H9 (cell line): ENCODE measurements at regions not wholly inside any gene's neighbourhood (a gene's known extent, or its start where the extent isn't known, plus 50 kb on each side); places are given as distances from the start of the nearest gene placed in this dataset.

Source experiments
- DNase-seq: peaks from one replicate; pipeline ENCODE4 v3.0.0-alpha.2; 2017
- H2AFZ ChIP-seq: one replicate; pipeline ENCODE4 v1.6.1; 2013; ENCODE audit warnings: mild to moderate bottlenecking, low read length, control low read depth, moderate library complexity
- H2AK5ac ChIP-seq: 2 replicates; pipeline ENCODE4 v1.6.1; 2013; ENCODE audit warnings: low read length, control low read depth, mixed read lengths; ENCODE audit not compliant: insufficient read length
- H2BK120ac ChIP-seq: one replicate; pipeline ENCODE4 v1.6.1; 2013; ENCODE audit warnings: low read depth, mild to moderate bottlenecking, low read length, control low read depth, inconsistent platforms; ENCODE audit not compliant: poor library complexity, severe bottlenecking
- H2BK12ac ChIP-seq: 2 replicates; pipeline ENCODE4 v1.6.1; 2013; ENCODE audit warnings: low read length, control low read depth, mixed read lengths, low read depth; ENCODE audit not compliant: insufficient read length
- H2BK15ac ChIP-seq: 2 replicates; pipeline ENCODE4 v1.6.1; 2013; ENCODE audit warnings: low read depth, low read length, control low read depth
- H2BK20ac ChIP-seq: one replicate; pipeline ENCODE4 v1.6.1; 2013; ENCODE audit warnings: low read depth, mild to moderate bottlenecking, low read length, control low read depth, inconsistent platforms; ENCODE audit not compliant: poor library complexity, severe bottlenecking
- H2BK5ac ChIP-seq: 2 replicates; pipeline ENCODE4 v1.6.1; 2013; ENCODE audit warnings: low read length, control low read depth, mixed read lengths; ENCODE audit not compliant: insufficient read length
- H3K14ac ChIP-seq: 2 replicates; pipeline ENCODE4 v1.6.1; 2013; ENCODE audit warnings: low read length, control low read depth; ENCODE audit not compliant: insufficient read depth
- H3K18ac ChIP-seq: 2 replicates; pipeline ENCODE4 v1.6.1; 2013; ENCODE audit warnings: low read depth, mild to moderate bottlenecking, mixed read lengths, low read length, control low read depth; ENCODE audit not compliant: insufficient read length
- H3K23ac ChIP-seq: 2 replicates; pipeline ENCODE4 v1.6.1; 2013; ENCODE audit warnings: low read length, control low read depth, mixed read lengths, low read depth; ENCODE audit not compliant: insufficient read length
- H3K23me2 ChIP-seq: 2 replicates; pipeline ENCODE4 v1.6.1; 2013; ENCODE audit warnings: low read depth, mild to moderate bottlenecking, mixed read lengths, low read length, control low read depth; ENCODE audit not compliant: insufficient read length, poor library complexity, severe bottlenecking
- H3K27ac ChIP-seq: 2 replicates; pipeline ENCODE4 v1.5.1; 2013; ENCODE audit warnings: low read length, control low read depth, mixed read lengths, low read depth; ENCODE audit not compliant: insufficient read length
- H3K27me3 ChIP-seq: 2 replicates; pipeline ENCODE4 v1.6.1; 2013; ENCODE audit warnings: low read length, control low read depth, inconsistent platforms; ENCODE audit not compliant: insufficient read depth
- H3K4ac ChIP-seq: 2 replicates; pipeline ENCODE4 v1.6.1; 2013; ENCODE audit warnings: low read depth, mild to moderate bottlenecking, control low read depth, inconsistent platforms, low read length, moderate library complexity
- H3K4me1 ChIP-seq: 2 replicates; pipeline ENCODE4 v1.6.1; 2013; ENCODE audit warnings: low read length, control low read depth, inconsistent platforms; ENCODE audit not compliant: insufficient read depth
- H3K4me2 ChIP-seq: 2 replicates; pipeline ENCODE4 v1.6.1; 2013; ENCODE audit warnings: low read length, control low read depth, mixed read lengths; ENCODE audit not compliant: insufficient read length, insufficient read depth
- H3K56ac ChIP-seq: 2 replicates; pipeline ENCODE4 v1.6.1; 2013; ENCODE audit warnings: low read depth, mild to moderate bottlenecking, mixed read lengths, low read length, control low read depth; ENCODE audit not compliant: insufficient read length
- H3K79me1 ChIP-seq: 2 replicates; pipeline ENCODE4 v1.6.1; 2013; ENCODE audit warnings: low read depth, mild to moderate bottlenecking, moderate library complexity, low read length, control low read depth, inconsistent platforms; ENCODE audit not compliant: insufficient read depth, poor library complexity, severe bottlenecking
- H3K79me2 ChIP-seq: 2 replicates; pipeline ENCODE4 v1.6.1; 2013; ENCODE audit warnings: low read length, control low read depth, inconsistent platforms; ENCODE audit not compliant: insufficient read depth
- H3K9ac ChIP-seq: 2 replicates; pipeline ENCODE4 v1.6.1; 2013; ENCODE audit warnings: low read length, control low read depth, mixed read lengths; ENCODE audit not compliant: insufficient read length; ENCODE audit errors: extremely low read depth
- H3K9me3 ChIP-seq: one replicate; pipeline ENCODE4 v1.6.1; 2013; ENCODE audit warnings: low read depth, low read length, inconsistent platforms; ENCODE audit not compliant: control insufficient read depth
- H3T11ph ChIP-seq: one replicate; pipeline ENCODE4 v1.6.1; 2013; ENCODE audit warnings: mild to moderate bottlenecking, low read length, control low read depth, inconsistent platforms
- H4K20me1 ChIP-seq: one replicate; pipeline ENCODE4 v1.6.1; 2013; ENCODE audit not compliant: control insufficient read depth, insufficient read length, insufficient read depth
- H4K5ac ChIP-seq: 2 replicates; pipeline ENCODE4 v1.6.1; 2013; ENCODE audit warnings: low read depth, mild to moderate bottlenecking, mixed read lengths, low read length, control low read depth; ENCODE audit not compliant: insufficient read length
- H4K8ac ChIP-seq: replicated peaks from 2 replicates; pipeline ENCODE4 v1.6.1; 2013; ENCODE audit warnings: low read length, control low read depth, mixed read lengths, low read depth; ENCODE audit not compliant: insufficient read length
- H4K91ac ChIP-seq: 2 replicates; pipeline ENCODE4 v1.6.1; 2013; ENCODE audit warnings: low read depth, mild to moderate bottlenecking, moderate library complexity, mixed read lengths, low read length, control low read depth; ENCODE audit not compliant: insufficient read length
- H3K27ac Mint-ChIP-seq, 3 experiments: 2 replicates in 2 of 3; 3 replicates in 1 of 3; pipeline ENCODE4 v1.8.0; 2020 to 2021; ENCODE audit warnings: mixed read lengths in 3 of 3, mild to moderate bottlenecking in 1 of 3, moderate library complexity in 1 of 3
- H3K27me3 Mint-ChIP-seq: 2 replicates; pipeline ENCODE4 v1.8.0; 2021; ENCODE audit warnings: low read depth, mild to moderate bottlenecking, moderate library complexity, mixed read lengths
- H3K36me3 Mint-ChIP-seq, 3 experiments: 2 replicates in 2 of 3; 3 replicates in 1 of 3; pipeline ENCODE4 v1.8.0; 2020 to 2021; ENCODE audit warnings: low read depth in 3 of 3, mixed read lengths in 3 of 3; ENCODE audit not compliant: insufficient read depth in 1 of 3
- H3K4me1 Mint-ChIP-seq, 2 experiments: 2 replicates each; pipeline ENCODE4 v1.8.0; 2020; ENCODE audit warnings: mixed read lengths in 2 of 2
- H3K4me3 Mint-ChIP-seq, 2 experiments: 2 replicates in 1 of 2; 3 replicates in 1 of 2; pipeline ENCODE4 v1.8.0; 2020 to 2021; ENCODE audit warnings: mild to moderate bottlenecking in 2 of 2, mixed read lengths in 2 of 2, moderate library complexity in 1 of 2
- H3K9me3 Mint-ChIP-seq, 2 experiments: 2 replicates in 1 of 2; 3 replicates in 1 of 2; pipeline ENCODE4 v1.8.0; 2020; ENCODE audit warnings: mild to moderate bottlenecking in 2 of 2, mixed read lengths in 2 of 2, moderate library complexity in 1 of 2
- CTCF ChIP-seq: fragments of 200-600 bp; sonication (generic); conservative IDR thresholded peaks from 3 replicates; pipeline ENCODE4 v1.8.0; 2021; ENCODE audit warnings: antibody characterized with exemption, mild to moderate bottlenecking
- WGBS: extraction: QIAGEN DNeasy Blood & Tissue Kit; methylation state at CpG from one replicate; pipeline ENCODE4 v1.1.7; 2013; ENCODE audit warnings: missing lambda C conversion rate, low lambda C conversion rate, mixed read lengths; ENCODE audit not compliant: insufficient read length; ENCODE audit errors: extremely low coverage; 5-methylcytosine and 5-hydroxymethylcytosine counted together

DNA sequence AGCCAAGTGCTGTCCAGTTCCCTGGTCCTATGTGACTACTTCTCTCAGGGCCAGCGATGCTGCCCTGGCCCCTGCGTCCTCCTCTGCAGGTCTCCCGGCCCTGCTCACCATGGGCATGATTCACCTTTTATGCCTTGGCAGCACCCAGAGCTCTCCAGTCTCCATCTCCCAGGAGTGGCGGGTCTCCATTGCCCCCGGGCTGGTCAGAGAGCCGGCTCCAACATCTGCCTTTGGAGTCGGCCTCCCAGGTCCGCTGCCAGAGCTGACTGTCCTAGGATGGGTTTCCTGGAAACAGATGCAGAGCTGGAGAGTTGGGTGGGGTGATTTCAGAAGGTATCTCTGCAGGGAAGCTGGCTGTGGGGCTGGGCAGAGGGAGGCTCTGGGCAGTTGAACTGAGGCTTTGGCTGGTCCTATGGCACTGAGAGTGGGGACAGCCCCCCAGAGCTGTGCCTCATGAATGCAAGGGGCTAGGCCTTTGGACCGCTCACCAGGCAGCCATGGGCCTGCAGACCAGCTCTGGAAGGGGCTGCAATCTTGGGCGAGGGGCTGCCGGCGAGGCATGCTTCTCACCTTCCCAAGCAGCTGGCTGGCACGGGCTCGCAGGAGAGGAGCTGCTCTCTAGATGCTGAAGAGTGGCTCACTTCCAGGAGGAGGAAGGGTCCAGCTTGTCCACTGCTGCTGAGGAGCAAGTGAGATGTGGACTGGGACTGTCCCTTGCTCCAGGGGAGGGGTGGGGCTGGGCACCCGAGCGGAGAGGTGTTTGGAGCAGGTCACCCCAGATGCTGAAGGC, 59.8 kb upstream of the HS6ST1 start:
- no peak overlapping the region for H3K9ac ChIP-seq
- H2AFZ ChIP-seq, result no peak overlapping the region

More for the DNA sequence above, 59.8 kb upstream of the HS6ST1 start:
- Mint-ChIP-seq H3K27me3 (peaks cover 10% of the 10 kb centered on the region), H3K36me3 (no peaks in the 10 kb centered on the region), H3K27ac (peak overlapping the region in 2 of 3 experiments; percentile 28 to 91; a peak in 2 of 7 replicates), H3K4me1 (peaks cover 30 to 40% of the 10 kb centered on the region in 2 experiments), H3K9me3 (no peaks in the 10 kb centered on the region), H3K4me3 (no peak overlapping the region)
- Histone ChIP-seq H3K14ac (no peak overlapping the region; the same call in 1 of the 2 replicates), H4K20me1 (peaks cover 4% of the 10 kb centered on the region), H4K5ac (no peak overlapping the region), H3K23ac (no peak overlapping the region), H3K4me2 (no peak overlapping the region), H2BK5ac (no peak overlapping the region), H3K56ac (no peak overlapping the region), H2AK5ac (no peak overlapping the region), H3K23me2 (no peaks in the 10 kb centered on the region), H2BK120ac (no peak overlapping the region), H3K18ac (no peak overlapping the region), H2BK15ac (no peak overlapping the region), H4K91ac (no peak overlapping the region), H3K79me2 (no peaks in the 10 kb centered on the region), H3K27me3 (no peaks in the 10 kb centered on the region), H2BK20ac (no peak overlapping the region), H3K9me3 (no peaks in the 10 kb centered on the region), H3K79me1 (no peaks in the 10 kb centered on the region), H3T11ph (no peak overlapping the region), H4K8ac (no peak overlapping the region), H3K4me1 (no peaks in the 10 kb centered on the region; the same call in 1 of the 2 replicates), H3K27ac (no peak overlapping the region), H3K4ac (no peak overlapping the region), H2BK12ac (no peak overlapping the region)
- no CpG with 5 or more reads among the region's 16 CpGs for WGBS
- DNase-seq, result peak; percentile 25
- no peak for TF ChIP-seq CTCF
